HEK293 (cell line): ENCODE measurements at regions not wholly inside any gene's neighbourhood (a gene's known extent, or its start where the extent isn't known, plus 50 kb on each side); places are given as distances from the start of the nearest gene placed in this dataset.

Source experiments
- CTCF ChIA-PET: fragments of 350-600 bp; formaldehyde crosslinking; extraction: SDS; loops from one replicate; lab custom pipeline; 2021; ENCODE audit warnings: antibody characterized with exemption; lab: Yijun Ruan, JAX
- POLR2A ChIA-PET: fragments of 300-600 bp; formaldehyde crosslinking; extraction: SDS; loops from one replicate; lab custom pipeline; 2020; ENCODE audit warnings: antibody characterized with exemption, inconsistent platforms; lab: Yijun Ruan, JAX
- H3K27ac ChIP-seq: fragments of 200-500 bp; sonication (Bioruptor generic); 2 replicates; pipeline ENCODE4 v1.5.1; 2014; ENCODE audit warnings: low read depth, low read length, control low read depth, inconsistent platforms; ENCODE audit errors: extremely low read depth
- H3K36me3 ChIP-seq, 2 experiments: fragments of 200-500 bp in 1 of 2; sonication (Bioruptor generic) in 1 of 2; 1 replicate in 1 of 2; 2 replicates in 1 of 2; pipeline ENCODE4 v1.5.1; 2014 to 2017; ENCODE audit warnings: inconsistent platforms in 2 of 2, low read length in 2 of 2; ENCODE audit not compliant: control insufficient read depth in 2 of 2, insufficient read depth in 1 of 2
- H3K4me1 ChIP-seq: fragments of 200-500 bp; sonication (Bioruptor generic); 2 replicates; pipeline ENCODE4 v1.5.1; 2014; ENCODE audit warnings: mild to moderate bottlenecking, low read length, inconsistent platforms; ENCODE audit not compliant: control insufficient read depth, insufficient read depth
- H3K4me3 ChIP-seq: 2 replicates; pipeline ENCODE4 v1.5.1; 2011; ENCODE audit warnings: low read depth, mild to moderate bottlenecking, control low read depth, low read length, moderate library complexity
- H3K9me3 ChIP-seq: fragments of 200-500 bp; sonication (Bioruptor generic); 2 replicates; pipeline ENCODE4 v1.5.1; 2014; ENCODE audit warnings: low read depth, low read length, inconsistent platforms; ENCODE audit not compliant: control insufficient read depth, insufficient read depth
- BCL11A ChIP-seq: fragments of 450-650 bp; formaldehyde crosslinking; IDR thresholded peaks from 2 replicates; pipeline ENCODE4 v1.5.1; 2016; ENCODE audit warnings: low read depth, missing biosample characterization, missing genetic modification characterization
- CTCF ChIP-seq: fragments of 450-650 bp; formaldehyde crosslinking; IDR thresholded peaks from 2 replicates; pipeline ENCODE4 v1.5.1; 2016; ENCODE audit warnings: missing biosample characterization, missing genetic modification characterization
- KLF10 ChIP-seq: fragments of 450-650 bp; IDR thresholded peaks from 2 replicates; pipeline ENCODE4 v1.5.1; 2018; ENCODE audit warnings: missing biosample characterization, mild to moderate bottlenecking, missing genetic modification characterization
- KLF7 ChIP-seq: fragments of 450-650 bp; formaldehyde crosslinking; IDR thresholded peaks from 2 replicates; pipeline ENCODE4 v1.5.1; 2016; ENCODE audit warnings: missing biosample characterization, missing genetic modification characterization, borderline replicate concordance
- KLF8 ChIP-seq: fragments of 450-650 bp; formaldehyde crosslinking; IDR thresholded peaks from 2 replicates; pipeline ENCODE4 v1.5.1; 2016; ENCODE audit warnings: missing biosample characterization, missing genetic modification characterization
- OSR2 ChIP-seq: fragments of 450-650 bp; formaldehyde crosslinking; IDR thresholded peaks from 2 replicates; pipeline ENCODE4 v1.5.1; 2016; ENCODE audit warnings: missing biosample characterization, missing genetic modification characterization
- PRDM2 ChIP-seq: fragments of 450-650 bp; formaldehyde crosslinking; IDR thresholded peaks from 2 replicates; pipeline ENCODE4 v1.5.1; 2016; ENCODE audit warnings: missing biosample characterization, missing genetic modification characterization, borderline replicate concordance
- SCRT2 ChIP-seq: fragments of 450-650 bp; formaldehyde crosslinking; IDR thresholded peaks from 2 replicates; pipeline ENCODE4 v1.5.1; 2016; ENCODE audit warnings: missing biosample characterization, missing genetic modification characterization
- TCF7L2 ChIP-seq: IDR thresholded peaks from 2 replicates; pipeline ENCODE4 v1.6.1; 2011; ENCODE audit warnings: low read depth, mild to moderate bottlenecking, inconsistent platforms, low read length, moderate library complexity, borderline replicate concordance
- WT1 ChIP-seq: fragments of 450-650 bp; formaldehyde crosslinking; IDR thresholded peaks from 2 replicates; pipeline ENCODE4 v1.5.1; 2016; ENCODE audit warnings: missing biosample characterization, missing genetic modification characterization
- YY1 ChIP-seq: fragments of 450-650 bp; formaldehyde crosslinking; IDR thresholded peaks from 2 replicates; pipeline ENCODE4 v1.5.1; 2018; ENCODE audit warnings: missing biosample characterization, missing genetic modification characterization
- ZFP37 ChIP-seq: fragments of 450-650 bp; formaldehyde crosslinking; IDR thresholded peaks from 2 replicates; pipeline ENCODE4 v1.5.1; 2016; ENCODE audit warnings: missing biosample characterization, missing genetic modification characterization
- ZNF214 ChIP-seq: fragments of 450-650 bp; formaldehyde crosslinking; IDR thresholded peaks from 2 replicates; pipeline ENCODE4 v1.5.1; 2017; ENCODE audit warnings: missing biosample characterization, mild to moderate bottlenecking, missing genetic modification characterization, borderline replicate concordance
- ZNF423 ChIP-seq: fragments of 450-650 bp; formaldehyde crosslinking; IDR thresholded peaks from 2 replicates; pipeline ENCODE4 v1.5.1; 2016; ENCODE audit warnings: missing biosample characterization, missing genetic modification characterization
- ZNF529 ChIP-seq: fragments of 450-650 bp; formaldehyde crosslinking; IDR thresholded peaks from 2 replicates; pipeline ENCODE4 v1.5.1; 2017; ENCODE audit warnings: missing genetic modification characterization, missing biosample characterization; ENCODE audit not compliant: insufficient replicate concordance
- ZNF548 ChIP-seq: fragments of 450-650 bp; formaldehyde crosslinking; IDR thresholded peaks from 2 replicates; pipeline ENCODE4 v1.5.1; 2016; ENCODE audit warnings: missing biosample characterization, missing genetic modification characterization
- ZNF626 ChIP-seq: fragments of 450-650 bp; sonication (Bioruptor Pico); formaldehyde crosslinking; IDR thresholded peaks from 2 replicates; pipeline ENCODE4 v1.5.1; 2018; ENCODE audit warnings: missing biosample characterization, missing genetic modification characterization, inconsistent platforms
- ZNF629 ChIP-seq: fragments of 450-650 bp; formaldehyde crosslinking; IDR thresholded peaks from 2 replicates; pipeline ENCODE4 v1.5.1; 2017; ENCODE audit warnings: missing biosample characterization, missing genetic modification characterization
- ZNF776 ChIP-seq: fragments of 450-650 bp; formaldehyde crosslinking; IDR thresholded peaks from 2 replicates; pipeline ENCODE4 v1.5.0; 2017; ENCODE audit warnings: missing biosample characterization, missing genetic modification characterization, borderline replicate concordance
- ZNF830 ChIP-seq: fragments of 450-650 bp; IDR thresholded peaks from 2 replicates; pipeline ENCODE4 v1.5.0; 2018; ENCODE audit warnings: missing biosample characterization, missing genetic modification characterization, low read depth, mild to moderate bottlenecking, moderate library complexity
- ZXDB ChIP-seq: fragments of 450-650 bp; formaldehyde crosslinking; IDR thresholded peaks from 2 replicates; pipeline ENCODE4 v1.5.1; 2016; ENCODE audit warnings: missing biosample characterization, missing genetic modification characterization
- TF ChIP-seq, protein P1 (sequence below): fragments of 450-650 bp; formaldehyde crosslinking; IDR thresholded peaks from 2 replicates; pipeline ENCODE4 v1.5.1; 2016; ENCODE audit warnings: missing biosample characterization, missing genetic modification characterization
- TF ChIP-seq, protein P2 (sequence below): fragments of 450-650 bp; formaldehyde crosslinking; IDR thresholded peaks from 2 replicates; pipeline ENCODE4 v1.5.1; 2017; ENCODE audit warnings: missing biosample characterization, missing genetic modification characterization

GRCh38 chr5:163832155-163832554, 326.7 kb downstream of the MAT2B start (continued):
- TF ChIP-seq PRDM2 (no peak), BCL11A (no peak), WT1 (no peak), SCRT2 (tag by site-specific recombination) (no peak)

DNA sequence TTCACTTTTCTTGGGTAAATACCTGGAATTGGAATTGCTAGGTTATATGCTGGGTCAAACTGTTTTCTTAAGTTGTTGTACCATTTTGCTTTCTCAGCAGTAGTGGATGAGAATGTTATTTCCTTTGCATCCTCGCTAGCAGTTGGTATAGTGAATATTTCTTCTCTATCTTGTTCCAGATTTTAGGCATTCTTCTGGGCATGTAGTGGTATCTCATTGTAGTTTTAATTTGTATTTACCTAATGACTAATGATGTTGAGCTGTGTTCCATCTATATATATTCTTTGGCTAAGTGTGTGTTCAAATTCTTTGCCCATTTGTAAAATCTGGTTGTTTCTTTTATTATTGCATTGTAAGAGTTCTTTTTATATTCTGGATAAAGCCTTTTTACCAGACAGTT, 333.3 kb downstream of the MAT2B start:
- Histone ChIP-seq H3K4me3 (no peak overlapping the region), H3K27ac (no peak overlapping the region), H3K4me1 (no peaks in the 10 kb centered on the region), H3K9me3 (no peaks in the 10 kb centered on the region), H3K36me3 (no peaks in the 10 kb centered on the region)
- POLR2A ChIA-PET, result interaction anchor here (0.7 kb wide), 1 partner anchor 12 kb away, joined by 7 read pairs; no protein-coding TSS in a partner anchor
- TF ChIP-seq ZNF529 (no peak), CTCF (tag by site-specific recombination) (no peak), KLF10 (tag by site-specific recombination) (no peak), ZNF629 (tag by site-specific recombination) (no peak), OSR2 (tag by site-specific recombination) (no peak)
- TF ChIP-seq, protein P1, sequence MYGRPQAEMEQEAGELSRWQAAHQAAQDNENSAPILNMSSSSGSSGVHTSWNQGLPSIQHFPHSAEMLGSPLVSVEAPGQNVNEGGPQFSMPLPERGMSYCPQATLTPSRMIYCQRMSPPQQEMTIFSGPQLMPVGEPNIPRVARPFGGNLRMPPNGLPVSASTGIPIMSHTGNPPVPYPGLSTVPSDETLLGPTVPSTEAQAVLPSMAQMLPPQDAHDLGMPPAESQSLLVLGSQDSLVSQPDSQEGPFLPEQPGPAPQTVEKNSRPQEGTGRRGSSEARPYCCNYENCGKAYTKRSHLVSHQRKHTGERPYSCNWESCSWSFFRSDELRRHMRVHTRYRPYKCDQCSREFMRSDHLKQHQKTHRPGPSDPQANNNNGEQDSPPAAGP (tag by site-specific recombination), result no peak
- CTCF ChIA-PET, result interaction anchor here (0.5 to 0.7 kb wide), 2 partner anchors 16 to 59 kb away, joined by 3 read pairs; no protein-coding TSS in a partner anchor

- H3K4me3 ChIP-seq, result no peak overlapping the region
- CTCF ChIA-PET, result no interaction called here
- POLR2A ChIA-PET, result no interaction called here
- no peaks in the 10 kb centered on the region for H3K36me3 ChIP-seq
- no peaks in the 10 kb centered on the region for H3K4me1 ChIP-seq
- no peaks in the 10 kb centered on the region for H3K9me3 ChIP-seq
- H3K27ac ChIP-seq, result no peak overlapping the region
- TF ChIP-seq ZNF423 (tag by site-specific recombination) (no peak), KLF8 (tag by site-specific recombination) (no peak), ZNF830 (tag by site-specific recombination) (no peak), TCF7L2 (no peak), ZNF214 (tag by site-specific recombination) (no peak), ZNF548 (tag by site-specific recombination) (no peak), ZFP37 (tag by site-specific recombination) (no peak), KLF7 (tag by site-specific recombination) (no peak), ZXDB (tag by site-specific recombination) (no peak), ZNF626 (tag by site-specific recombination) (no peak), ZNF776 (tag by site-specific recombination) (no peak), YY1 (tag by site-specific recombination) (no peak)
- TF ChIP-seq, protein P2, sequence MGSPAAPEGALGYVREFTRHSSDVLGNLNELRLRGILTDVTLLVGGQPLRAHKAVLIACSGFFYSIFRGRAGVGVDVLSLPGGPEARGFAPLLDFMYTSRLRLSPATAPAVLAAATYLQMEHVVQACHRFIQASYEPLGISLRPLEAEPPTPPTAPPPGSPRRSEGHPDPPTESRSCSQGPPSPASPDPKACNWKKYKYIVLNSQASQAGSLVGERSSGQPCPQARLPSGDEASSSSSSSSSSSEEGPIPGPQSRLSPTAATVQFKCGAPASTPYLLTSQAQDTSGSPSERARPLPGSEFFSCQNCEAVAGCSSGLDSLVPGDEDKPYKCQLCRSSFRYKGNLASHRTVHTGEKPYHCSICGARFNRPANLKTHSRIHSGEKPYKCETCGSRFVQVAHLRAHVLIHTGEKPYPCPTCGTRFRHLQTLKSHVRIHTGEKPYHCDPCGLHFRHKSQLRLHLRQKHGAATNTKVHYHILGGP (tag by site-specific recombination), result no peak
These were observed 341.1 kb downstream of the MAT2B start for GRCh38 chr5:163846512-163846911.
